Activated CD8-positive, alpha-beta T cell treated with anti-CD3 and anti-CD28 coated beads for 36 hours (primary cell): ENCODE measurements at regions not wholly inside any gene's neighbourhood (a gene's known extent, or its start where the extent isn't known, plus 50 kb on each side); places are given as distances from the start of the nearest gene placed in this dataset.

Experiments
- ATAC-seq: fragments of 200-7000 bp; cut with Tn5 transposase; one replicate; pipeline ENCODE4 v1.10.0; 2021; ENCODE audit warnings: mild to moderate bottlenecking, moderate library complexity
- CTCF ChIA-PET: fragments of 350-600 bp; sonication (Branson Sonifier 250); formaldehyde crosslinking; loops from one replicate; lab custom pipeline; 2021; ENCODE audit warnings: antibody characterized with exemption; lab: Charles Lee
- POLR2A ChIA-PET: fragments of 350-600 bp; sonication (Branson Sonifier 250); formaldehyde crosslinking; loops from one replicate; lab custom pipeline; 2021; ENCODE audit warnings: antibody characterized with exemption; lab: Charles Lee
- DNase-seq: peaks from one replicate; pipeline ENCODE4 v3.0.0-alpha.2; 2020
- H3K27ac Mint-ChIP-seq: one replicate; pipeline ENCODE4 v1.8.0; 2021; ENCODE audit warnings: mild to moderate bottlenecking, mixed read lengths
- H3K27me3 Mint-ChIP-seq: one replicate; pipeline ENCODE4 v1.8.0; 2021; ENCODE audit warnings: mixed read lengths
- H3K36me3 Mint-ChIP-seq: one replicate; pipeline ENCODE4 v1.8.0; 2021; ENCODE audit warnings: low read depth, mixed read lengths
- H3K4me1 Mint-ChIP-seq: one replicate; pipeline ENCODE4 v1.8.0; 2021; ENCODE audit warnings: low read depth, mixed read lengths
- H3K4me3 Mint-ChIP-seq: one replicate; pipeline ENCODE4 v1.8.0; 2021; ENCODE audit warnings: mild to moderate bottlenecking, moderate library complexity, mixed read lengths
- H3K9me3 Mint-ChIP-seq: one replicate; pipeline ENCODE4 v1.8.0; 2021; ENCODE audit warnings: mixed read lengths
- intact Hi-C: fragments of 100-400 bp; cut with micrococcal nuclease; formaldehyde crosslinking; loops from one replicate; pipeline ENCODE4 v1.10.0; 2022
- TF ChIP-seq, protein P1 (sequence below): fragments of 200-600 bp; IDR thresholded peaks from one replicate; pipeline ENCODE4 v1.8.0; 2022; ENCODE audit warnings: antibody characterized with exemption, mild to moderate bottlenecking

- ATAC-seq (no peak), DNase-seq (no peak)
- peaks cover 42% of the 10 kb centered on the region for H3K27me3 Mint-ChIP-seq
- POLR2A ChIA-PET = no interaction called here
- no peaks in the 10 kb centered on the region for H3K9me3 Mint-ChIP-seq
- TF ChIP-seq, protein P1, sequence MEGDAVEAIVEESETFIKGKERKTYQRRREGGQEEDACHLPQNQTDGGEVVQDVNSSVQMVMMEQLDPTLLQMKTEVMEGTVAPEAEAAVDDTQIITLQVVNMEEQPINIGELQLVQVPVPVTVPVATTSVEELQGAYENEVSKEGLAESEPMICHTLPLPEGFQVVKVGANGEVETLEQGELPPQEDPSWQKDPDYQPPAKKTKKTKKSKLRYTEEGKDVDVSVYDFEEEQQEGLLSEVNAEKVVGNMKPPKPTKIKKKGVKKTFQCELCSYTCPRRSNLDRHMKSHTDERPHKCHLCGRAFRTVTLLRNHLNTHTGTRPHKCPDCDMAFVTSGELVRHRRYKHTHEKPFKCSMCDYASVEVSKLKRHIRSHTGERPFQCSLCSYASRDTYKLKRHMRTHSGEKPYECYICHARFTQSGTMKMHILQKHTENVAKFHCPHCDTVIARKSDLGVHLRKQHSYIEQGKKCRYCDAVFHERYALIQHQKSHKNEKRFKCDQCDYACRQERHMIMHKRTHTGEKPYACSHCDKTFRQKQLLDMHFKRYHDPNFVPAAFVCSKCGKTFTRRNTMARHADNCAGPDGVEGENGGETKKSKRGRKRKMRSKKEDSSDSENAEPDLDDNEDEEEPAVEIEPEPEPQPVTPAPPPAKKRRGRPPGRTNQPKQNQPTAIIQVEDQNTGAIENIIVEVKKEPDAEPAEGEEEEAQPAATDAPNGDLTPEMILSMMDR = no peak
- H3K27ac Mint-ChIP-seq = no peak overlapping the region
- no peak overlapping the region for H3K4me3 Mint-ChIP-seq
- CTCF ChIA-PET = no interaction called here
- H3K36me3 Mint-ChIP-seq = no peaks in the 10 kb centered on the region
- H3K4me1 Mint-ChIP-seq = no peaks in the 10 kb centered on the region
- intact Hi-C loops = no loop called here
Measured at GRCh38 chr1:22212400-22213233, 69.7 kb upstream of the WNT4 start.

DNA sequence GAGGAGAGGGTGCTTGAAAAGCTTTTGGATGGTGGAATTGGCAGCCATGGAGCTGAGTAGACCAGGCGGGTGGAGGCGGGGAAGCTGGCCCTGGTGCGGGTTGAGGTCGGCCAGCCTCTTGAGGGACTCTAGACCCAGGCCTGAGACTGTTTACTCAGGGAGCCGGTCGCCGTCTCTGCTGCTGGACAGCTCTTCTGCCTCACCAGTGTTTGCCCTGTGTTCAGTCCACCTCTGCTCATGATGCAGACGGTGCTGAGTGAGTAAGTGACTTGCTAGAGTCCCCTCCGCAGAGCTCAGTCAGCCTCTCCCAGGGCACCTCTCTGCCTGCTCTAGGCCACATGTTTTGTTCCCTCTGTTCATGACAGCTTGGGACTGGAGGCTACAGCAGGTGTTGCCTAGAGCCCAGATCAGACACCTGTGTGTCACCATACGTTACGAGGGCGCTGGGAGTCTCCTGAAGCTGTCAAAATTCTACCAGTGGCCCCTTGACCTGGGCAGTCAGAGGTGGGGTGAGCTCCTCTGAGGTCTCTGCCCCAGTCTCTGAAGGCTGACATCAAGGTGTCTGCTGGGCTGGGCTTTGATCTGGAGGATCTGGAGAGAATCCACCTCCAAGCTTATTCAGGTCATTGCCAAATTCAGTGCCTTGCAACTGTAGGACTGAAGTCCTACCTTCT, 73.5 kb upstream of the WNT4 start:
- intact Hi-C loops = no loop called here
- CTCF ChIA-PET = interaction anchor here (0.6 to 1.6 kb wide), 2 partner anchors 10 to 200 kb away, joined by 3 to 5 read pairs; no protein-coding TSS in a partner anchor
- Mint-ChIP-seq H3K27me3 (peaks cover 18% of the 10 kb centered on the region), H3K27ac (no peak overlapping the region), H3K9me3 (no peaks in the 10 kb centered on the region), H3K36me3 (no peaks in the 10 kb centered on the region), H3K4me1 (no peaks in the 10 kb centered on the region), H3K4me3 (no peak overlapping the region)
- ATAC-seq (no peak), DNase-seq (no peak)
- TF ChIP-seq, protein P1 = no peak
- POLR2A ChIA-PET = no interaction called here

GRCh38 chr1:22216966-22217365, 74.1 kb upstream of the WNT4 start:
- Mint-ChIP-seq H3K9me3 (no peaks in the 10 kb centered on the region), H3K27ac (no peak overlapping the region), H3K36me3 (no peaks in the 10 kb centered on the region), H3K4me1 (no peaks in the 10 kb centered on the region), H3K4me3 (no peak overlapping the region), H3K27me3 (peaks cover 17% of the 10 kb centered on the region)
- intact Hi-C loops = no loop called here
- POLR2A ChIA-PET = no interaction called here
- TF ChIP-seq, protein P1 = no peak
- ATAC-seq (no peak), DNase-seq (no peak)
- CTCF ChIA-PET = interaction anchor here (0.9 to 1.6 kb wide), 2 partner anchors 14 to 199 kb away, joined by 3 to 5 read pairs; no protein-coding TSS in a partner anchor

- Mint-ChIP-seq H3K4me1 (no peaks in the 10 kb centered on the region), H3K27me3 (peaks cover 14% of the 10 kb centered on the region), H3K27ac (no peak overlapping the region), H3K36me3 (no peaks in the 10 kb centered on the region), H3K9me3 (no peaks in the 10 kb centered on the region), H3K4me3 (no peak overlapping the region)
- ATAC-seq (no peak), DNase-seq (no peak)
- TF ChIP-seq, protein P1 = no peak
- ChIA-PET POLR2A (no interaction called here), CTCF (interaction anchor here (0.9 kb wide), 1 partner anchor 15 kb away, joined by 3 read pairs; no protein-coding TSS in a partner anchor)
- intact Hi-C loops = no loop called here
Measured at GRCh38 chr1:22217811-22218460, 75.0 kb upstream of the WNT4 start.
